ENCODE measurements at regions not wholly inside any gene's neighbourhood (a gene's known extent, or its start where the extent isn't known, plus 50 kb on each side); places are given as distances from the start of the nearest gene placed in this dataset.

DNA sequence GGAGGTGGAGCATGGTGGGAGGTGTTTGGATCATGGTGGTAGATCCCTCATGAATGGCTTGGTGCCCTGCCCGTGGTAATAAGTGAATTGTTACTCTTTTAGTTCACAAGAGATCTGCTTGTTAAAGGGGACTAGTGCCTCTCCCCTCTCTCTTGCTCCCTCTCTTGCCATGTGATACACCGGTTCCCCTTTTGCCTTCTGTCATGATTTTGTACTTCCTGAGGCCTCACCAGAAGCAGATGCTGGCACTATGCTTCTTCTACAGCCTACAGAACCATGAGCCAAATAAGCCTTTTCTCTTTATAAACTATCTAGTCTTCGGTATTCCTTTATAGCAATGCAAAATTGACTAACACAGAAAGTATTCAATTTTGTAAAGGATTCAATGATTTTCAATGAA is 817.1 kb downstream of the TLR4 start:
- DNase-seq (ENCODE audit: low read depth, low spot score) = no peak
- TF ChIP-seq, protein P1, sequence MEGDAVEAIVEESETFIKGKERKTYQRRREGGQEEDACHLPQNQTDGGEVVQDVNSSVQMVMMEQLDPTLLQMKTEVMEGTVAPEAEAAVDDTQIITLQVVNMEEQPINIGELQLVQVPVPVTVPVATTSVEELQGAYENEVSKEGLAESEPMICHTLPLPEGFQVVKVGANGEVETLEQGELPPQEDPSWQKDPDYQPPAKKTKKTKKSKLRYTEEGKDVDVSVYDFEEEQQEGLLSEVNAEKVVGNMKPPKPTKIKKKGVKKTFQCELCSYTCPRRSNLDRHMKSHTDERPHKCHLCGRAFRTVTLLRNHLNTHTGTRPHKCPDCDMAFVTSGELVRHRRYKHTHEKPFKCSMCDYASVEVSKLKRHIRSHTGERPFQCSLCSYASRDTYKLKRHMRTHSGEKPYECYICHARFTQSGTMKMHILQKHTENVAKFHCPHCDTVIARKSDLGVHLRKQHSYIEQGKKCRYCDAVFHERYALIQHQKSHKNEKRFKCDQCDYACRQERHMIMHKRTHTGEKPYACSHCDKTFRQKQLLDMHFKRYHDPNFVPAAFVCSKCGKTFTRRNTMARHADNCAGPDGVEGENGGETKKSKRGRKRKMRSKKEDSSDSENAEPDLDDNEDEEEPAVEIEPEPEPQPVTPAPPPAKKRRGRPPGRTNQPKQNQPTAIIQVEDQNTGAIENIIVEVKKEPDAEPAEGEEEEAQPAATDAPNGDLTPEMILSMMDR (IDR thresholded peaks at IDR 0.05; ENCODE audit: low read depth, low read length) = no peak
- no peak overlapping the region for H3K4me3 ChIP-seq (ENCODE audit: low read depth, low read length)
- in situ Hi-C loops (cut with HindIII; ENCODE audit: low sequenced_read_pairs) = no loop called here

DNA sequence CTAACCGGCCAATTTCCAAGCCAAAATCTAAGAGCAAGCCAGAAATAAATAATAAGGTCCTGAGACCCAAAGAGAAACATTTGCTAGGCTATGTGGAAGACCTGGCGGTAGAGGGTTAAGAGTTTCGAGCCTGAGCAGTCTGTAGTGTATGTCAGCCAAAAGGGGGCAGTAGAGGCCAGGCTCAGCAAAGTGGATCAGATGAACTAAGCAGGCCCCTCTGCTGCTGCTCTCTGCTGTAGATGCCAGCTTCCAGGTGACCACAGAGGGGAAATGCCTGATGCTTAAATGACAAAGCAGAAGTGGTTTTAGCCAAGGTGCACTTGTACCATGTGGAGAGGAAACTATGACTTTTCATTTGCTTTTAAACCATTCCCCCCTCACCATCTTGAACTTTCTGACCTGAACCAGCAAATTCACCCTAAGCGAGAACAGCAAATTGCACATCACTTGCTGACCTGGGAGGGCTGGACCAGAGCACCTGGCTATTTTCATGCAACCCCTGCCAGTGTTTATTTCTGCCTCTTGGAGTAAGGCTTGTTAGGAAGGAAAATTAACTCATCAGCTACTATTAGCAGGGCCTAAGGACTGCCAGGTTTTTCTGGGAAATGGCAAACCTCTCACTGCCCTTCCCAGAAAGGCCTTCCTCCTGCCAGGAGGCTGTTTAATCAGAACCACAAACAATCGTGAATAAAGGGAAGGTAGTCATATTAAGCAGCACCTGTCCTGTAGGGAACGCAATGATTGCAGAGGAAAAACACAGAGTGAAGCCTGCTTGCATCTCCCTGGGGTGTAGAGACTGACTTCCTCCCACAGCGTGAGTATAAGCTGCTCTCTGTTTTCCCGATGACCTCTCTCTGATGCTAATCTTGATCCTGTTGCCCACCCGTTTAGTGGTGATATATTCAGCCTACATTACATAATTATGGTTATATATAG is 818.2 kb downstream of the TLR4 start:
- DNase-seq (ENCODE audit: low read depth, low spot score) = peak; percentile 67
- TF ChIP-seq, protein P1 (IDR thresholded peaks at IDR 0.05; ENCODE audit: low read depth, low read length) = peak; percentile 86
- no peak overlapping the region for H3K4me3 ChIP-seq (ENCODE audit: low read depth, low read length)
- in situ Hi-C loops (cut with HindIII; ENCODE audit: low sequenced_read_pairs) = no loop called here

DNA sequence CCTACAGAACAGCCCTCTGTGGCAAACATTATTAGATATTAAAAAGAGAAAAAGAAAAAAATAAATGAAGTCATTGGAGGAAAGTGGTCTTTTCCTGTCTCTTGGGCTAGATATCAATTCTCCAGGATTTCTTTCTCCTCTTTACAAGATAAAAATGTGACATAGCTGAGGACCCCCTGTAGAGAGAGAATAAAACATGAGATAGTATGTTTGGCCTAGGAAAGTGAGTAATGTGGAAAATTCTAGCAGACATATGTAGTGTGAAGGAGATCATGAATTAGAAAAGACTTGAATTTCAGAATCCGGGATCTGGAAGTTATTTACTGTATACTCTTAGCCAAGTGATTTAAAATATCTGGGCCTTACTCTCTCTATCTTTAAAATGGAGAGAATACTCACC is 823.1 kb downstream of the TLR4 start:
- in situ Hi-C loops (cut with HindIII; ENCODE audit: low sequenced_read_pairs) = no loop called here
- DNase-seq (ENCODE audit: low read depth, low spot score) = no peak
- TF ChIP-seq, protein P1 (IDR thresholded peaks at IDR 0.05; ENCODE audit: low read depth, low read length) = no peak
- H3K4me3 ChIP-seq (ENCODE audit: low read depth, low read length) = no peak overlapping the region

DNA sequence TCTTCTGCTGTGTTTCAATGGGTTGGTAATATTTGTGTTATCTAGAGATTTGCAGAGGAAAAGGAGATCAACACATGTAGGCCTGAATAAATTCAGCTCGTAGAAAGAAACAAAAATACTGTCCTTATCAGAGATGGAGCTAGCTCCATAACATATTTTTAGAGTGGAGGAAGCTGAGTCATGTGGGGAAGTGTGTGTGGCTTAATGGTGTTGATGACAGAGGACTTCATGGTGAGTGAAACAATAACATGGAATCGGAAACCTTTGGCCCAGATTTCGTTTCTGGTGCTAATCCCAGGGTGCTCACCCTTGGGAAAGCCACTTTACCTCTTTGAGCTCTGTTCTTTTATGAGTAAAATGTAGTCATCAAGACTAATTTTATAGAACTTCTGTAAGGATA is 825.0 kb downstream of the TLR4 start:
- TF ChIP-seq, protein P1 (IDR thresholded peaks at IDR 0.05; ENCODE audit: low read depth, low read length) = no peak
- in situ Hi-C loops (cut with HindIII; ENCODE audit: low sequenced_read_pairs) = no loop called here
- no peak overlapping the region for H3K4me3 ChIP-seq (ENCODE audit: low read depth, low read length)
- DNase-seq (ENCODE audit: low read depth, low spot score) = peak; percentile 44

DNA sequence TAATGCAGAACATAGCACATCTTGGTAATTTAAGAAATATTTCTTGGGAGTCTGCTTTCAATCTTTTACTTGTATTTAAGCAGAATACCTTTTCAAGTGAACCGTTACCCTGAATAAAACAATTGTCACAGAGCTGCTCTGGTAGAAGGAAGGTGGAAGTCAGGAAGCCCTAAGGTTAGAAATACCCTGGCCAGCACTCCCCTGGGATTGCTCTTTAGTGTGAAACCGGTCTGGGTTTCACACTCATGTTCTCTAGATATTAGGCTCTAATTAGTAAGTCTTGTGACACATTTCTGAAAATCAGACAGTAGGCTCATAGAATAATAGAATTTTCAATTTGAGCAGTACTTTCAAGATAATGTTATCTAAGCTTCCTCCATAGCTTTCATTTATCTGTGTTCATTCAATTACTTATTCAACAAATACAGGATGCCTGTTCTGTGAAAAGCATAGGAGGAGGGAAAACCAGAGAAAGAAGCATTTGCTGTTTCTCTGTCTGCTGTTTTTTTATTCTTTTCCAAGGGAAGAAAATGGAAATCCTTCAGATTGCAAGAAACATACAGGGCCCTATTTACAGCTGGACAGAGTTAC is 825.5 kb downstream of the TLR4 start:
- no peak overlapping the region for H3K4me3 ChIP-seq (ENCODE audit: low read depth, low read length)
- DNase-seq (ENCODE audit: low read depth, low spot score) = no peak
- in situ Hi-C loops (cut with HindIII; ENCODE audit: low sequenced_read_pairs) = no loop called here
- TF ChIP-seq, protein P1 (IDR thresholded peaks at IDR 0.05; ENCODE audit: low read depth, low read length) = no peak

DNA sequence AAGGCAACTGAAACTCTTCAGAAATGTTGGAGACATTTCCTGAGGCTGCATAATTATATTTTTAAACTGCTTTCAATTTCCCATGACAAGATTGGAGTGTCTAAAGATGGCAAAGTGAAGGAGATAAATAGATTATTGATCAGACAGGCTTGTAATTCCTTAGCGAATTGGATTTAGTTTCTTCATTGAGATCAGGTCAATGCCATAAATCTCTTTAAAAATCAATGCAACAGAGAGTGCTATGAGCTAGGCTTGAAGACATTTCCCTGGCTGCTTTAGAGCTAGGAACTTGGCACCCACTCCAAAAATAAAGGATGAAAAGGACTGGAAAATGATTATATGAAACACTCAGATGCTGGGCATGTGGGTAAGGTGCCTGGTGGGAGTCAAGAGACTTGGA is 828.4 kb downstream of the TLR4 start:
- DNase-seq (ENCODE audit: low read depth, low spot score) = no peak
- TF ChIP-seq, protein P1 (IDR thresholded peaks at IDR 0.05; ENCODE audit: low read depth, low read length) = no peak
- in situ Hi-C loops (cut with HindIII; ENCODE audit: low sequenced_read_pairs) = no loop called here
- H3K4me3 ChIP-seq (ENCODE audit: low read depth, low read length) = no peak overlapping the region
